PC-3 (cell line): ENCODE measurements at regions not wholly inside any gene's neighbourhood (a gene's known extent, or its start where the extent isn't known, plus 50 kb on each side); places are given as distances from the start of the nearest gene placed in this dataset.
"Not testable (repeated sequence)": the region's sequence is repeated elsewhere in the genome, so short reads cannot be mapped to it uniquely, and the experiment has no call there.

Experiments used
- ATAC-seq: fragments of 200-7000 bp; cut with Tn5 transposase; 2 replicates; pipeline ENCODE4 v1.9.1; 2020; ENCODE audit warnings: mild to moderate bottlenecking, moderate library complexity
- BruUV-seq: library from RNA; stranded (reverse); fragments of 400-500 nt; replicated peaks from 2 replicates; lab custom pipeline; 2021; lab: Mats Ljungman, UMichigan
- CTCF ChIA-PET: fragments of 300-600 bp; sonication (Branson Sonifier 250); formaldehyde crosslinking; loops from one replicate; lab custom pipeline; 2022; ENCODE audit warnings: antibody characterized with exemption; lab: Charles Lee
- POLR2A ChIA-PET: fragments of 300-600 bp; sonication (Branson Sonifier 250); formaldehyde crosslinking; loops from one replicate; lab custom pipeline; 2022; ENCODE audit warnings: antibody characterized with exemption; ENCODE audit not compliant: unreplicated experiment; lab: Charles Lee
- DNase-seq: peaks from one replicate; pipeline ENCODE4 v3.0.0-alpha.2; 2015
- H2AFZ ChIP-seq: fragments of 300-600 bp; sonication (generic); 2 replicates; pipeline ENCODE4 v1.6.0; 2016; ENCODE audit warnings: antibody characterized with exemption, low read length
- H3F3A ChIP-seq: fragments of 300-600 bp; sonication (generic); one replicate; pipeline ENCODE4 v1.6.0; 2017; ENCODE audit warnings: antibody characterized with exemption, low read length, control low read depth, mild to moderate bottlenecking; ENCODE audit not compliant: unreplicated experiment
- H3K27ac ChIP-seq: fragments of 300-600 bp; sonication (generic); 2 replicates; pipeline ENCODE4 v1.5.1; 2016; ENCODE audit warnings: mild to moderate bottlenecking, low read length
- H3K27me3 ChIP-seq: fragments of 300-600 bp; sonication (generic); 2 replicates; pipeline ENCODE4 v1.6.1; 2016; ENCODE audit warnings: low read length, mixed read lengths
- H3K36me3 ChIP-seq: fragments of 300-600 bp; sonication (generic); 2 replicates; pipeline ENCODE4 v1.6.1; 2016; ENCODE audit warnings: low read depth, mixed run types, low read length, mixed read lengths
- H3K4me1 ChIP-seq: fragments of 300-600 bp; sonication (generic); 2 replicates; pipeline ENCODE4 v1.5.1; 2016; ENCODE audit warnings: low read length; ENCODE audit not compliant: insufficient read depth
- H3K4me2 ChIP-seq: fragments of 300-600 bp; sonication (generic); 2 replicates; pipeline ENCODE4 v1.6.0; 2016; ENCODE audit warnings: low read length
- H3K4me3 ChIP-seq: fragments of 300-600 bp; sonication (generic); 2 replicates; pipeline ENCODE4 v1.5.1; 2016; ENCODE audit warnings: mild to moderate bottlenecking, low read length, mixed read lengths
- H3K79me2 ChIP-seq: fragments of 300-600 bp; sonication (generic); 2 replicates; pipeline ENCODE4 v1.6.1; 2017; ENCODE audit warnings: low read length, mixed read lengths
- H3K9ac ChIP-seq: fragments of 300-600 bp; sonication (generic); 2 replicates; pipeline ENCODE4 v1.6.0; 2016; ENCODE audit warnings: mild to moderate bottlenecking, low read length
- H3K9me2 ChIP-seq: fragments of 300-600 bp; sonication (generic); replicated peaks from 2 replicates; pipeline ENCODE4 v1.6.1; 2016; ENCODE audit warnings: mixed run types, low read length, mixed read lengths
- H3K9me3 ChIP-seq: fragments of 300-600 bp; sonication (generic); 2 replicates; pipeline ENCODE4 v1.6.1; 2016; ENCODE audit warnings: low read length, mixed read lengths
- H4K20me1 ChIP-seq: fragments of 300-600 bp; sonication (generic); 2 replicates; pipeline ENCODE4 v1.6.1; 2016; ENCODE audit warnings: low read length, mixed read lengths
- EZH2 ChIP-seq: fragments of 300-600 bp; sonication (generic); IDR thresholded peaks from one replicate; pipeline ENCODE4 v1.6.1; 2017; ENCODE audit warnings: antibody characterized with exemption, mild to moderate bottlenecking, low read length; ENCODE audit not compliant: unreplicated experiment
- EZH2phosphoT487 ChIP-seq: fragments of 300-600 bp; sonication (generic); IDR thresholded peaks from 2 replicates; pipeline ENCODE4 v1.6.1; 2018; ENCODE audit warnings: mild to moderate bottlenecking, antibody characterized with exemption, low read length, borderline replicate concordance
- intact Hi-C: fragments of 100-400 bp; cut with micrococcal nuclease; formaldehyde crosslinking; loops from 2 replicates; pipeline ENCODE4 v1.9.0; 2023
- TF ChIP-seq, protein P1 (sequence below): fragments of 300-600 bp; sonication (generic); conservative IDR thresholded peaks from 2 replicates; pipeline ENCODE4 v1.5.1; 2017; ENCODE audit warnings: antibody characterized with exemption, low read depth, mild to moderate bottlenecking, low read length

DNA sequence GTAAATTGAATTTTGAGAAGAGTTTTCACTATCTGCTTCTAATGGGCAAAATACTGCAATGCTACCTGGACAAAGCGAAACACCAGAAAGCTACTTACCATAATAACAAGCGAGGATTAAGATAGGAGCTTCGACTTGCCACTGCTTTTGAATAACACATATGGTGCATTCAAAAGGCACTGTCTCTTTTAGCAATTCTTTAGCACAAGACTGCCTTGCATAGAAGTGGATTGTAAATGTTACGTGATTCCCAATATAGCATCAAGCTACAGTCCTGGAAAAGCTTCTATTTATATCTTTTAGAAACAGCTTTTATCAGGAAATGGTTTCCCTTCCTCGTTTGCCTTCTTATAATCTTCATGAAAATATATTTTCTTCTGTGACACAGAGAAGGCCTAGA is 258.7 kb upstream of the PDE3A start:
- ATAC-seq: no peak
- no peak overlapping the region for H3K9ac ChIP-seq
- H3K27ac ChIP-seq: no peak overlapping the region
- POLR2A ChIA-PET: no interaction called here
- no peaks in the 10 kb centered on the region for H4K20me1 ChIP-seq
- no peak overlapping the region for H3K4me2 ChIP-seq
- intact Hi-C loops: no loop called here
- H3K9me2 ChIP-seq: no peaks in the 10 kb centered on the region
- no peak overlapping the region for H2AFZ ChIP-seq
- no peaks in the 10 kb centered on the region for H3K79me2 ChIP-seq
- no peaks in the 10 kb centered on the region for H3K4me1 ChIP-seq
- H3K27me3 ChIP-seq: no peaks in the 10 kb centered on the region; the same call in 1 of the 2 replicates
- TF ChIP-seq EZH2phosphoT487: no peak
- TF ChIP-seq, protein P1, sequence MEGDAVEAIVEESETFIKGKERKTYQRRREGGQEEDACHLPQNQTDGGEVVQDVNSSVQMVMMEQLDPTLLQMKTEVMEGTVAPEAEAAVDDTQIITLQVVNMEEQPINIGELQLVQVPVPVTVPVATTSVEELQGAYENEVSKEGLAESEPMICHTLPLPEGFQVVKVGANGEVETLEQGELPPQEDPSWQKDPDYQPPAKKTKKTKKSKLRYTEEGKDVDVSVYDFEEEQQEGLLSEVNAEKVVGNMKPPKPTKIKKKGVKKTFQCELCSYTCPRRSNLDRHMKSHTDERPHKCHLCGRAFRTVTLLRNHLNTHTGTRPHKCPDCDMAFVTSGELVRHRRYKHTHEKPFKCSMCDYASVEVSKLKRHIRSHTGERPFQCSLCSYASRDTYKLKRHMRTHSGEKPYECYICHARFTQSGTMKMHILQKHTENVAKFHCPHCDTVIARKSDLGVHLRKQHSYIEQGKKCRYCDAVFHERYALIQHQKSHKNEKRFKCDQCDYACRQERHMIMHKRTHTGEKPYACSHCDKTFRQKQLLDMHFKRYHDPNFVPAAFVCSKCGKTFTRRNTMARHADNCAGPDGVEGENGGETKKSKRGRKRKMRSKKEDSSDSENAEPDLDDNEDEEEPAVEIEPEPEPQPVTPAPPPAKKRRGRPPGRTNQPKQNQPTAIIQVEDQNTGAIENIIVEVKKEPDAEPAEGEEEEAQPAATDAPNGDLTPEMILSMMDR: no peak
- no peak for TF ChIP-seq EZH2
- BruUV-seq: no TSS peak
- no peaks in the 10 kb centered on the region for H3K36me3 ChIP-seq
- H3K9me3 ChIP-seq: no peaks in the 10 kb centered on the region
- H3K4me3 ChIP-seq: no peak overlapping the region
- H3F3A ChIP-seq: no peaks in the 10 kb centered on the region
- DNase-seq: no peak
- CTCF ChIA-PET: no interaction called here

DNA sequence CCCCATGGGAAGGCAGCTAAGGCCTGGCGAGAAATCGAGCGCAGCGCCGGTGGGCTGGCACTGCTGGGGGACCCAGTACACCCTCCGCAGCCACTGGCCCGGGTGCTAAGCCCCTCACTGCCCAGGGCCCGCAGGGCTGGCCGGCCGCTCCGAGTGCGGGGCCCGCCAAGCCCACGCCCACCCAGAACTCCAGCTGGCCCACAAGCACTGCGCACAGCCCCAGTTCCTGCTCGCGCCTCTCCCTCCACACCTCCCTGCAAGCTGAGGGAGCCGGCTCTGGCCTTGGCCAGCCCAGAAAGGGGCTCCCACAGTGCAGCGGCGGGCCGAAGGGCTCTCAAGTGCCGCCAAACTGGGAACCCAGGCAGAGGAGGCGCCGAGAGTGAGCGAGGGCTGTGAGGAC is 253.0 kb upstream of the PDE3A start:
- H3K27me3 ChIP-seq, H2AFZ ChIP-seq, H4K20me1 ChIP-seq, H3K4me3 ChIP-seq, intact Hi-C loops, H3K4me2 ChIP-seq, CTCF ChIA-PET, H3K9me2 ChIP-seq, H3K9ac ChIP-seq, H3K9me3 ChIP-seq, ATAC-seq, H3K27ac ChIP-seq, DNase-seq, BruUV-seq, H3K79me2 ChIP-seq, H3F3A ChIP-seq, H3K4me1 ChIP-seq, H3K36me3 ChIP-seq, POLR2A ChIA-PET: not testable (repeated sequence)

DNA sequence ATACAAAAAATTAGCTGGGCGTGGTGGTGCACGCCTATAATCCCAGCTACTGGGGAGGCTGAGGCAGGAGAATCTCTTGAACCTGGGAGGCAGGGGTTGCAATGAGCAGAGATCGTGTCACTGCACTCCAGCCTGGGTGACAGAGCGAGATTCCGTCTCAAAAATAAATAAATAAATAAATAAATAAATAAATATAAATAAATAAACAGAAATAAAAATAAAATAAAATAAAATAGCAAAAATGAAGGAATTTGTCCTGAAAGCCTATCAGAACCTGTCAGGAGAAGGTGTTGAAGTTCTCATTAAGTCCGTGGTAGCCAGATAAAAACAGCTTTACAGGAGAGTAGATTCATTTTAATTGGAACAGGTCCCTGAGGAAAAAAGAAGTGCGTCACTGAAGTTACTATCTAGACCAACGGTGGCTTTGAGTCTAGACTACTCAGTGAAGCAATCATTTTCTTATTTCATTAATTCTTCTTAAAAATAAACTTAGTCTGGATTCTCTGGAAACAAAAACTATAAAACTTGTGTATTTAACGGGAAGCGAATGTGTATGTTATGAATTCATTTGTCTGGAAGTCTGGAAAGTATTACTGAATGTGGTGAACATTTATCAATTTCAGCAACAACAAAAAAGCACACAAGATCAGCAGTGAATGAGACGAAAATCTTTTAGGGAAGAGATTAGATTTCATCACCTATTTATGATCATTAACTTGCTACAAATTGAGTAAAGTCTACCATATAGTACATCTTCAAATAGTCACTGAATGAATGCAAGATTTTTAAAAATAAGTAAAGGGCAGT is 248.5 kb upstream of the PDE3A start:
- intact Hi-C loops: no loop called here
- CTCF ChIA-PET: no interaction called here

More for the DNA sequence above, 248.5 kb upstream of the PDE3A start:
- POLR2A ChIA-PET: no interaction called here
- Histone ChIP-seq H3K9me2 (no peaks in the 10 kb centered on the region), H3K79me2 (no peaks in the 10 kb centered on the region), H3K9ac (no peak overlapping the region), H4K20me1 (no peaks in the 10 kb centered on the region), H3K27me3 (no peaks in the 10 kb centered on the region), H3K36me3 (no peaks in the 10 kb centered on the region), H3F3A (no peaks in the 10 kb centered on the region), H3K9me3 (no peaks in the 10 kb centered on the region), H3K4me3 (no peak overlapping the region), H2AFZ (no peak overlapping the region), H3K4me1 (no peaks in the 10 kb centered on the region), H3K4me2 (no peak overlapping the region), H3K27ac (no peak overlapping the region)
- no TSS peak for BruUV-seq
- ATAC-seq: no peak
- TF ChIP-seq EZH2phosphoT487 (no peak), EZH2 (no peak)
- TF ChIP-seq, protein P1: no peak
- no peak for DNase-seq
